Astrocyte of the spinal cord (primary cell): ENCODE measurements at regions not wholly inside any gene's neighbourhood (a gene's known extent, or its start where the extent isn't known, plus 50 kb on each side); places are given as distances from the start of the nearest gene placed in this dataset.
"Not testable (repeated sequence)": the region's sequence is repeated elsewhere in the genome, so short reads cannot be mapped to it uniquely, and the experiment has no call there.

Experiments used
- DNase-seq: peaks from one replicate; pipeline ENCODE4 v3.0.0; 2011; ENCODE audit warnings: low read depth, low spot score
- H3K4me3 ChIP-seq: 2 replicates; pipeline ENCODE4 v1.5.1; 2011; ENCODE audit warnings: low read depth, mild to moderate bottlenecking, low read length, moderate library complexity
- in situ Hi-C: cut with HindIII; loops from 2 replicates; pipeline ENCODE4 v1.10.0; 2017; ENCODE audit warnings: low sequenced_read_pairs
- TF ChIP-seq, protein P1 (sequence below): IDR thresholded peaks from 2 replicates; pipeline ENCODE4 v1.5.1; 2012; ENCODE audit warnings: low read depth, mild to moderate bottlenecking, low read length, inconsistent platforms

DNA sequence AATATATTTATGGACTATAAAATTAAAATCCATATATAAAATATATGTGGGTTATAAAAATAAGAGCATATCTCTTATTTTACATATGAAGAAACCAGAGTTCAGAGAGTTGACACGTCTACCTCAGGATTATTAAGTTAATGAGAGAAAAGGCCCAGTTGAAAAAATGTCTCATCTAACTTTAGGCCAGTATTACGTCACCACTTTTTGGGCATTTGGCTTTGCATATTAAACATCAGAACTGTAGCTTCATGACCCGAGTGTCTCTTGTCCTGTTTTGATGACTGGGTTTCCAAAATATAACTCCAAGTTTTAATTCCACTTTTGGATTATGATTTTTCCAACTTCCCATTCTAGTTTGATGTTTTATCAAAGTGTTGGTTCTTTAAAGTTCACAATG, 1026.1 kb downstream of the SLC6A15 start:
- DNase-seq = no peak
- TF ChIP-seq, protein P1, sequence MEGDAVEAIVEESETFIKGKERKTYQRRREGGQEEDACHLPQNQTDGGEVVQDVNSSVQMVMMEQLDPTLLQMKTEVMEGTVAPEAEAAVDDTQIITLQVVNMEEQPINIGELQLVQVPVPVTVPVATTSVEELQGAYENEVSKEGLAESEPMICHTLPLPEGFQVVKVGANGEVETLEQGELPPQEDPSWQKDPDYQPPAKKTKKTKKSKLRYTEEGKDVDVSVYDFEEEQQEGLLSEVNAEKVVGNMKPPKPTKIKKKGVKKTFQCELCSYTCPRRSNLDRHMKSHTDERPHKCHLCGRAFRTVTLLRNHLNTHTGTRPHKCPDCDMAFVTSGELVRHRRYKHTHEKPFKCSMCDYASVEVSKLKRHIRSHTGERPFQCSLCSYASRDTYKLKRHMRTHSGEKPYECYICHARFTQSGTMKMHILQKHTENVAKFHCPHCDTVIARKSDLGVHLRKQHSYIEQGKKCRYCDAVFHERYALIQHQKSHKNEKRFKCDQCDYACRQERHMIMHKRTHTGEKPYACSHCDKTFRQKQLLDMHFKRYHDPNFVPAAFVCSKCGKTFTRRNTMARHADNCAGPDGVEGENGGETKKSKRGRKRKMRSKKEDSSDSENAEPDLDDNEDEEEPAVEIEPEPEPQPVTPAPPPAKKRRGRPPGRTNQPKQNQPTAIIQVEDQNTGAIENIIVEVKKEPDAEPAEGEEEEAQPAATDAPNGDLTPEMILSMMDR = no peak
- no peak overlapping the region for H3K4me3 ChIP-seq
- in situ Hi-C loops = no loop called here

DNA sequence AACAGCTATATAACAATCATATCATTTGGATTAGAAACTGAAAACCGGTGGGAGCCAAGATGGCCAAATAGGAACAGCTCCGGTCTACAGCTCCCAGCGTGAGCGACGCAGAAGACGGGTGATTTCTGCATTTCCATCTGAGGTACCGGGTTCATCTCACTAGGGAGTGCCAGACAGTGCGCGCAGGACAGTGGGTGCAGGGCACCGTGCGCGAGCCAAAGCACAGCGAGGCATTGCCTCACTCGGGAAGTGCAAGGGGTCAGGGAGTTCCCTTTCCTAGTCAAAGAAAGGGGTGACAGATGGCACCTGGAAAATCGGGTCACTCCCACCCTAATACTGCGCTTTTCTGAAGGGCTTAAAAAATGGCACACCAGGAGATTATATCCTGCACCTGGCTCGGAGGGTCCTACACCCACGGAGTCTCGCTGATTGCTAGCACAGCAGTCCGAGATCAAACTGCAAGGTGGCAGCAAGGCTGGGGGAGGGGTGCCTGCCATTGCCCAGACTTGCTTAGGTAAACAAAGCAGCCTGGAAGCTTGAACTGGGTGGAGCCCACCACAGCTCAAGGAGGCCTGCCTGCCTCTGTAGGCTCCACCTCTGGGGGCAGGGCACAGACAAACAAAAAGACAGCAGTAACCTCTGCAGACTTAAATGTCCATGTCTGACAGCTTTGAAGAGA, 1041.5 kb downstream of the SLC6A15 start:
- H3K4me3 ChIP-seq, in situ Hi-C loops, DNase-seq: not testable (repeated sequence)

DNA sequence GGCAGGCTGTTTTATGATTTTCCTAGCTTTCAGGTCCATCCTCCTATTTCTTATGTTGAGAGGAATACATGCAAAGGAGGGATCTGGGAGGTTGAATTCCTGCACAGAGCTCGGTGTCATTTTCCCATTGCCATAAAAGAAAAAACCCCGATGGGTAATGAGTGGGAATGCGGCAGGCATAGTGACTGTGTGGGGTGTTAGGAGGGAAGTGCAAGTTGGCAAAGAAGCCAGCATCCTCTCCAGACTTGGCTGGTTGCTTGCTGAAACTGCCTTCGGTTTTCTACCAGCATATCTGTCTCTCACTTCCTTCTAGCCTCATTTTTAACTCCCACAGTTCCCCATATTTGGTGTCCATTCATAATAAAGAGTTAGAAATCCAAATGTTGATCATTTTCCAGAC, 1046.1 kb downstream of the SLC6A15 start:
- in situ Hi-C loops = no loop called here
- DNase-seq = no peak
- TF ChIP-seq, protein P1 = no peak
- H3K4me3 ChIP-seq = no peak overlapping the region

DNA sequence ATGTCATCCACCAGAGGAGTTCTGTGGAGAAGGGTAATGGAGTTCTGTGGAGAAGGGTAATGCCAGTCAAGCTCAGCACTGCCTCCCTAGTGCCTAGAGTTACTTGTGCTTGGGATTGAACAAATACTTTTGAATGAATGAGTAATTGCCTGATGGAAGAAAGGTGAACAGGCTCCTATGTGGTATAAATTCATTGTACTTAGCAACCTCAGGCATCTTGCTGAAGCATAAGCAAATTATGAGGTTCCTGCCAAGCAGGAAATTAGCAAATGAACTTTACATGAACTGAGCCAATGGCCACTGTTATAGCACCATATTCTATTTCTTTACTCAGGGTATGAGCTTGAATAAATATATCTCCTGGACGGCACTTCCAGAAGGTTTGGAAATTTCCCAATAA, 1047.2 kb downstream of the SLC6A15 start:
- in situ Hi-C loops = no loop called here
- TF ChIP-seq, protein P1 = no peak
- no peak overlapping the region for H3K4me3 ChIP-seq
- no peak for DNase-seq

DNA sequence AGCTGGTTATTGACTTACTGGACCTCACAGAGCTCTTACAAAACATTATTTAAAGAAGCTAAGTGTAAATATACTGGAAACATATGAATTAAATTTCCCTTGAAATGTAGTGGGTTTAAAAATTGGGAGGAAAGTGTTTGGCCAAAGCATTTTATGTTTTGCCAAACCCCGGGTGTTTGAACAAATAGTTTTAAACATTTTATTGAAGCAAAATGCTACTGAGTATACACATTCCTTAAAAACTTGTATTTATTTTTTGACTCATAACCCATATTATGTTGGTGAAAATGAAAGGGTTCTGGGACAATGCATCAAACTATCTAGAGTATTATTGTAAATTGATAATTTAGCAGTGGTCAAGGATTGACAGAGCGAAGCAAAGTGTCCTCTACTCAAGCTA, 1048.5 kb downstream of the SLC6A15 start:
- DNase-seq = no peak
- in situ Hi-C loops = no loop called here
- H3K4me3 ChIP-seq = no peak overlapping the region
- TF ChIP-seq, protein P1 = no peak

DNA sequence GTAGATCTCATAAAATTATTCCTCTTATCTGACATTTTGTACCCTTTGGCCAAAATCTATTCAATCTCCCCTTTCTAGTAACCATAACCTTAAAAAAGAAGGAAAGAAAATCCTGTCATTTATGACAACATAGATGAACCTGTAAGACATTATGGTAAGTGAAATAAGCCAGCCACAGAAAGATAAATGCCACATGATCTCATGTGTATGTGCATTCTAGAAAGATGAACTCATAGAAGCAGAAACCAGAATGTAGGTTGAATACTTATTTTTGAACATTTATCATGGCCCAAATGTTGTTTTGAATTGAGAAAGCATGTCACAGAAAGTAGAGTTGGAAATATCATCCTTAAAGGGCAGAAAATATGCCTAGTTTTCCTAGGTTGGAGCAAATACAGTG, 1053.6 kb downstream of the SLC6A15 start:
- TF ChIP-seq, protein P1 = no peak
- no peak overlapping the region for H3K4me3 ChIP-seq
- no peak for DNase-seq
- in situ Hi-C loops = no loop called here

DNA sequence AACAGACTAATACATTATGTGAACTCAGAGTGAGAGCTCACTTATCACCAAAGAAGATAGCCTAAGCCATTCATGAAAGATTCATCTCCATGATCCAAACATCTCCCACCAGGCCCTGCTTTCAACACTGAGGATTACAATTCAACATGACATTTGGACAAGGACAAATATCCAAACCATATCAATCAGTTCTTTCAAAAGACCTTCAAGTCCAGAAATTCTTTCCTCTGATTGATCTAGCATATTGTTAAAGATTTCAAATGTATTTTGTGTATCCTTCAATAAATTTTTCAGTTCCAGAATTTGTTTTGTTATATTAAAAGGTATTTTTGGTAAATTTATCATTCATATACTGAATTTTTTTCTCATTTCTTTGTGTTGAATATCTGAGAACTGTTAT, 1055.8 kb downstream of the SLC6A15 start:
- TF ChIP-seq, protein P1 = no peak
- no peak for DNase-seq
- in situ Hi-C loops = no loop called here
- H3K4me3 ChIP-seq = no peak overlapping the region
